Activated CD8-positive, alpha-beta T cell treated with anti-CD3 and anti-CD28 coated beads for 36 hours (primary cell): ENCODE measurements at regions not wholly inside any gene's neighbourhood (a gene's known extent, or its start where the extent isn't known, plus 50 kb on each side); places are given as distances from the start of the nearest gene placed in this dataset.

Source experiments
- ATAC-seq: fragments of 200-7000 bp; cut with Tn5 transposase; one replicate; pipeline ENCODE4 v1.10.0; 2021; ENCODE audit warnings: mild to moderate bottlenecking, moderate library complexity
- CTCF ChIA-PET: fragments of 350-600 bp; sonication (Branson Sonifier 250); formaldehyde crosslinking; loops from one replicate; lab custom pipeline; 2021; ENCODE audit warnings: antibody characterized with exemption; lab: Charles Lee
- POLR2A ChIA-PET: fragments of 350-600 bp; sonication (Branson Sonifier 250); formaldehyde crosslinking; loops from one replicate; lab custom pipeline; 2021; ENCODE audit warnings: antibody characterized with exemption; lab: Charles Lee
- DNase-seq: peaks from one replicate; pipeline ENCODE4 v3.0.0-alpha.2; 2020
- H3K27ac Mint-ChIP-seq: one replicate; pipeline ENCODE4 v1.8.0; 2021; ENCODE audit warnings: mild to moderate bottlenecking, mixed read lengths
- H3K27me3 Mint-ChIP-seq: one replicate; pipeline ENCODE4 v1.8.0; 2021; ENCODE audit warnings: mixed read lengths
- H3K36me3 Mint-ChIP-seq: one replicate; pipeline ENCODE4 v1.8.0; 2021; ENCODE audit warnings: low read depth, mixed read lengths
- H3K4me1 Mint-ChIP-seq: one replicate; pipeline ENCODE4 v1.8.0; 2021; ENCODE audit warnings: low read depth, mixed read lengths
- H3K4me3 Mint-ChIP-seq: one replicate; pipeline ENCODE4 v1.8.0; 2021; ENCODE audit warnings: mild to moderate bottlenecking, moderate library complexity, mixed read lengths
- H3K9me3 Mint-ChIP-seq: one replicate; pipeline ENCODE4 v1.8.0; 2021; ENCODE audit warnings: mixed read lengths
- CTCF ChIP-seq: fragments of 200-600 bp; IDR thresholded peaks from one replicate; pipeline ENCODE4 v1.8.0; 2022; ENCODE audit warnings: antibody characterized with exemption, mild to moderate bottlenecking
- intact Hi-C: fragments of 100-400 bp; cut with micrococcal nuclease; formaldehyde crosslinking; loops from one replicate; pipeline ENCODE4 v1.10.0; 2022

DNA sequence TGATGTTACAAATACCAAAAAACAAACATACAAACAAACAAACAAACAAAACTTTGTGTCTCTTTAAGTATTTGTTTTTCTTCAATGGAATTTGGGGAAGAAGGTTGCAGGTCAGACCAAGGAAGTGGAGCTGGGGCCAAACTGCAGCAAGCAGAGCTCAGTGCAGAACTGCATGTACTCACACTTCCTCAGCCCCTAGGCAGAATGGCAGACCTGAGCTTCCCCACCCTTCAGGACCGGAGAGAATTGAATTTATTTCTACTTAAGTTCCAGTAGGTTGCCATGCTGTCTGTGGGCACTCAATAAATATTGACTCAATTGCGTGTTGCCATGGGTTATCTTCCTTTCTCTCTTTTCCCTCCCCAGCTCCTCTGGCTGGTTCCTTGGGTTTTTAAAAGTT is 173.6 kb downstream of the PTGER3 start:
- H3K4me3 Mint-ChIP-seq: no peak overlapping the region
- no peak for TF ChIP-seq CTCF
- no peaks in the 10 kb centered on the region for H3K36me3 Mint-ChIP-seq
- no peak overlapping the region for H3K27ac Mint-ChIP-seq
- H3K27me3 Mint-ChIP-seq: no peaks in the 10 kb centered on the region
- no peaks in the 10 kb centered on the region for H3K4me1 Mint-ChIP-seq
- no peak for DNase-seq
- ATAC-seq: no peak
- ChIA-PET CTCF (no interaction called here), POLR2A (no interaction called here)
- peaks cover 1% of the 10 kb centered on the region for H3K9me3 Mint-ChIP-seq
- intact Hi-C loops: no loop called here

- ATAC-seq: no peak
- Mint-ChIP-seq H3K27ac (no peak overlapping the region), H3K4me3 (no peak overlapping the region), H3K9me3 (peaks cover 1% of the 10 kb centered on the region), H3K27me3 (no peaks in the 10 kb centered on the region), H3K36me3 (no peaks in the 10 kb centered on the region), H3K4me1 (no peaks in the 10 kb centered on the region)
- ChIA-PET CTCF (no interaction called here), POLR2A (no interaction called here)
- intact Hi-C loops: no loop called here
- TF ChIP-seq CTCF: no peak
- DNase-seq: no peak
Observed at GRCh38 chr1:70874818-70875217, 172.8 kb downstream of the PTGER3 start.

- Mint-ChIP-seq H3K27ac (no peak overlapping the region), H3K4me3 (no peak overlapping the region), H3K36me3 (no peaks in the 10 kb centered on the region), H3K27me3 (no peaks in the 10 kb centered on the region), H3K4me1 (no peaks in the 10 kb centered on the region), H3K9me3 (peaks cover 1% of the 10 kb centered on the region)
- intact Hi-C loops: no loop called here
- DNase-seq: no peak
- ChIA-PET POLR2A (no interaction called here), CTCF (no interaction called here)
- TF ChIP-seq CTCF: no peak
- ATAC-seq: no peak
Observed at GRCh38 chr1:70877343-70877742, 170.3 kb downstream of the PTGER3 start.

DNA sequence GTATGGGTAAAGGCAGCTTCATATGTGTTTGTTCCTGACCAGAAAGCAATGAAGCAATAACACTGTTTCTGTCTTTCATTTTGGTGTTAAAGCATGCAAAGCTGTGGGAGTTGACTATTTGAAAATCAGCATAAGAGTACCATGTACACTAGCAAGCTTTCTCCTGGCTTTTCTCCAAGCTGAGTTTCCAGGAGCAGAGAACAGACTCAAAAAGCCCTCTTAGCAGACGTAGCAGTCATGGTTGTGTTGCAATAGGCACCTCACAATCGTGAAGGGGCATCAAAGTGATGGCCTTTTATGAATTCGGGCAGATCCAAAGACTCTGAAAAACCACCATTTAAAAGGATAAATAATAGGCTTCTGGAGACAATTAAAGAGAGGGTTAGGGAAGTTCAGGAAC is 159.7 kb downstream of the PTGER3 start:
- H3K36me3 Mint-ChIP-seq: no peaks in the 10 kb centered on the region
- CTCF ChIA-PET: no interaction called here
- TF ChIP-seq CTCF: no peak
- DNase-seq: no peak
- H3K27me3 Mint-ChIP-seq: no peaks in the 10 kb centered on the region
- H3K4me3 Mint-ChIP-seq: no peak overlapping the region
- no peaks in the 10 kb centered on the region for H3K4me1 Mint-ChIP-seq
- ATAC-seq: no peak
- H3K27ac Mint-ChIP-seq: no peak overlapping the region
- intact Hi-C loops: no loop called here
- POLR2A ChIA-PET: no interaction called here
- H3K9me3 Mint-ChIP-seq: no peaks in the 10 kb centered on the region

DNA sequence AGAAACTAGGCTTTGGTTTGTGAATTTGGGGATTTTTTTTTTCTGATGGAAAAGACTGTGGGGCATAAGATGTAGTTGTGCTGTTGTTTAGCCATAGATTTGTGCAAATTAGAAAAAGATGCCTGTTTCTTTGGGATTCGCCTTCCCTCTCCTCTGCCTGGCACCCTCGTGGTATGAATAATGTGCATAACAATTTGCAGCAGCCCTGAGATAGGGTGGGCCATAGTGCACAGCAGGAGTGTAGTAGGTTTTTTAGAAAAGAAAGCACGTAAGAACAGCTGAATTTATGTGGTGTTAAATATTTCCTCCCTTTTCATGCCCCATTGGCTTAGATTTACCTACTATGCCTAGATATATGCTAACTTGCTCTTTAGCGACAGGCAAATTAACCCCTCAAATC is 158.9 kb downstream of the PTGER3 start:
- H3K4me1 Mint-ChIP-seq: no peaks in the 10 kb centered on the region
- CTCF ChIA-PET: no interaction called here
- H3K36me3 Mint-ChIP-seq: no peaks in the 10 kb centered on the region
- no peak for ATAC-seq
- no peak for DNase-seq
- no peaks in the 10 kb centered on the region for H3K9me3 Mint-ChIP-seq
- no peak overlapping the region for H3K4me3 Mint-ChIP-seq
- H3K27ac Mint-ChIP-seq: no peak overlapping the region
- no peaks in the 10 kb centered on the region for H3K27me3 Mint-ChIP-seq
- TF ChIP-seq CTCF: no peak
- intact Hi-C loops: no loop called here
- POLR2A ChIA-PET: no interaction called here
